Lower leg skin (tissue), 4 donors: ENCODE measurements at regions not wholly inside any gene's neighbourhood (a gene's known extent, or its start where the extent isn't known, plus 50 kb on each side); places are given as distances from the start of the nearest gene placed in this dataset.
A peak's percentile ranks its signal among the peaks of the same experiment; 100 is the strongest.

Source experiments
- DNase-seq, 2 donors: peaks; one replicate each; pipeline ENCODE4 v3.0.0-alpha.2; 2019; ENCODE audit warnings: low spot score in 2 of 2
- H3K4me3 ChIP-seq: fragments of 200-600 bp; sonication (generic); 2 replicates; pipeline ENCODE4 v1.5.1; 2017; ENCODE audit warnings: mild to moderate bottlenecking, low read depth; ENCODE audit not compliant: poor library complexity, severe bottlenecking
- POLR2A ChIP-seq, 2 donors: fragments of 450-650 bp; IDR thresholded peaks; one replicate each; pipeline ENCODE4 v1.6.1; 2016 to 2017; ENCODE audit warnings: antibody characterized with exemption in 2 of 2, mild to moderate bottlenecking in 1 of 2, moderate library complexity in 1 of 2
- WGBS, 2 donors: methylation state at CpG; one replicate each; pipeline ENCODE4 v1.1.5; 2018; 5-methylcytosine and 5-hydroxymethylcytosine counted together
- intact Hi-C: fragments of 100-400 bp; cut with DNase I; formaldehyde crosslinking; loops from one replicate; pipeline ENCODE4 v1.15.0; 2023; ENCODE audit warnings: low total_unique reads
- TF ChIP-seq, protein P1 (sequence below), 3 donors: fragments of 450-650 bp; IDR thresholded peaks; one replicate each; pipeline ENCODE4 v1.5.1; 2016; ENCODE audit warnings: antibody characterized with exemption in 3 of 3, mild to moderate bottlenecking in 3 of 3, moderate library complexity in 2 of 3

DNA sequence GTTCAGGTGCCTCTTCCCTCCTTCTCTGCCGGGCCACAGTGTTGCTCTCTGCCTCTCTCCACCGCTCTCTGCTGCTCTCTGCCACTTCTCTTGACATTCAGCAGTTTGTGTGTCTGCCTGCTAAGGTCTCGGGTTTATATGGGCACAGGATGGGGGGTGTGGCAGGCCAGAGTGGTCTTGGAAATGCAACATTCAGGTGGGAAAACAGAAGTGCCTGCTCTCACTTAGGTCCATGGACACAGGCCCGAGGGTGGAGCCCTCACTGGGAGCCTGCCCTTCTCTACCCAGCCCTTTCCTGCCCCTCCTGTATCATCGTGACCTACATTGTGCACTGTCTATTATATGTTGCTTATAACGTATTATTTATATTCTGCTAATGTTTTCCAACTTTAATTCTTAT lies 120.8 kb upstream of the TMEM18 start:
- H3K4me3 ChIP-seq, result no peak overlapping the region
- 70 to 75% methylated on average over 6 of the region's 6 CpGs for WGBS, 2 donors
- DNase-seq, result peak in 1 of 2 donors; percentile 3
- intact Hi-C loops, result no loop called here
- TF ChIP-seq, protein P1, sequence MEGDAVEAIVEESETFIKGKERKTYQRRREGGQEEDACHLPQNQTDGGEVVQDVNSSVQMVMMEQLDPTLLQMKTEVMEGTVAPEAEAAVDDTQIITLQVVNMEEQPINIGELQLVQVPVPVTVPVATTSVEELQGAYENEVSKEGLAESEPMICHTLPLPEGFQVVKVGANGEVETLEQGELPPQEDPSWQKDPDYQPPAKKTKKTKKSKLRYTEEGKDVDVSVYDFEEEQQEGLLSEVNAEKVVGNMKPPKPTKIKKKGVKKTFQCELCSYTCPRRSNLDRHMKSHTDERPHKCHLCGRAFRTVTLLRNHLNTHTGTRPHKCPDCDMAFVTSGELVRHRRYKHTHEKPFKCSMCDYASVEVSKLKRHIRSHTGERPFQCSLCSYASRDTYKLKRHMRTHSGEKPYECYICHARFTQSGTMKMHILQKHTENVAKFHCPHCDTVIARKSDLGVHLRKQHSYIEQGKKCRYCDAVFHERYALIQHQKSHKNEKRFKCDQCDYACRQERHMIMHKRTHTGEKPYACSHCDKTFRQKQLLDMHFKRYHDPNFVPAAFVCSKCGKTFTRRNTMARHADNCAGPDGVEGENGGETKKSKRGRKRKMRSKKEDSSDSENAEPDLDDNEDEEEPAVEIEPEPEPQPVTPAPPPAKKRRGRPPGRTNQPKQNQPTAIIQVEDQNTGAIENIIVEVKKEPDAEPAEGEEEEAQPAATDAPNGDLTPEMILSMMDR (IDR thresholded peaks at IDR 0.05), result no peak
- no peak for TF ChIP-seq POLR2A (IDR thresholded peaks at IDR 0.05)

DNA sequence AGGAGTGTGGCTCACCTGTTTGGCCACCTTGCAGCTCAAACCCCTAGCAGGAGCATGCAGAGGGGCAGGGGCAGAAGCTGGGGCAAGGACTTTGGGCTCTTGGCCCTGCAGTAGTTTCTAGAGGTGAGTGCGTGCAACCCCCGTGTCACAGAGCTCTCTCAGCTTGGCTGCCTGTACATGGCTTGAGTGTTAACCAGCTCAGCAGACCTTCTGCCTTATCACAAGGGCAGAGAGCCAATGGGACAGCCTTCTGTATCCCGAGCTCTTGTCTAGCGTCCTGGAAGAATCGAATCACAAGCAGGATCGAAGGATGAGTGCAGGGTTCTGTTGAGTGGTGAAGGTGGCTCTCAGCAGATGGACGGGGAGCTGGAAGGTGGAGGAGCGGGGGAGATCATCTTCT lies 120.3 kb upstream of the TMEM18 start:
- H3K4me3 ChIP-seq, result no peak overlapping the region
- DNase-seq, result peak in 1 of 2 donors; percentile 2
- WGBS, 2 donors, result 89 to 90% methylated on average over 8 of the region's 8 CpGs
- no peak for TF ChIP-seq POLR2A (IDR thresholded peaks at IDR 0.05)
- TF ChIP-seq, protein P1 (IDR thresholded peaks at IDR 0.05), result no peak
- intact Hi-C loops, result no loop called here

DNA sequence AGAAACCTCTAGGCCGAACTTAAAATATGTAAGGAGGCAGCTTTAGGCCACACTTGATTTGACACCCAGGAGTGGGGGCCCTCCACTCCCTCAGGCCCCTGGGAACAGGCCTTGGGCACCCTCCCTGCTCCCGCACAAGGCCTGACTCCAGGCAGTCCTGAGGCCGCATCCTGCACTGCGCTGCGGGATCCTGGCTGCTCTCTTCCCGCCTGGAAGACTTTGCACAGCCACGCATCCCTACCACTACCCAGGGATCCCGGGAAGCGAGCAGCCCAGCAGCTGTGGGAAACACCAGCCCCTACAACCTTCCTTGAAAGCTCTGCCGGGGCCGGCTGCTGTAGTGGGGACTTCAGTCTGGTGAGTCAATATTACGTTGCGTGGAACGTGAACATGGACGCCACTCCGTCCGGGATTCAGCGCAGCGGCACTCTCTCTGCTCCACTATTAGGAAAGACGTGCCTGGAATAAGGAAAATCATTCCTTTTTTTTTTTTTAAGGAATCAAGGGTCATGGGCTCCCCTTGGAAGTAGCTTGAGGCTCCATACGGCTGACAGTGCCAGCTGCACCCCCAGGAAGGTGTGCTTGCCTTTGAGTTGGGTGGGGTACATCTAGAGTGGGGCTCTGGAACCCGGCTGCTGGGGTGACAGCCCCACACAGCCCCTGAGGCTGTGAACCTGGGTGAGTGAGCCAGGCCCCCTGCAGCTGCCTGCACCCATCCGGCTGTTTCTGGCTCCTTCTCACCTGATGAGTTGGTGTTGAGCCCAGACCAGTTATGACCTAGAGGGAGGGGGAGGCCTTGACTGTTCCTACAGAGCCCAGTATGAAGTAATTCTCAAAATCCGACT lies 119.2 kb upstream of the TMEM18 start:
- intact Hi-C loops, result no loop called here
- H3K4me3 ChIP-seq, result no peak overlapping the region
- peak in 1 of 2 donors; percentile 9 for DNase-seq
- WGBS, 2 donors, result 86 to 89% methylated on average over 24 of the region's 24 CpGs
- no peak for TF ChIP-seq POLR2A (IDR thresholded peaks at IDR 0.05)
- TF ChIP-seq, protein P1 (IDR thresholded peaks at IDR 0.05), result no peak

DNA sequence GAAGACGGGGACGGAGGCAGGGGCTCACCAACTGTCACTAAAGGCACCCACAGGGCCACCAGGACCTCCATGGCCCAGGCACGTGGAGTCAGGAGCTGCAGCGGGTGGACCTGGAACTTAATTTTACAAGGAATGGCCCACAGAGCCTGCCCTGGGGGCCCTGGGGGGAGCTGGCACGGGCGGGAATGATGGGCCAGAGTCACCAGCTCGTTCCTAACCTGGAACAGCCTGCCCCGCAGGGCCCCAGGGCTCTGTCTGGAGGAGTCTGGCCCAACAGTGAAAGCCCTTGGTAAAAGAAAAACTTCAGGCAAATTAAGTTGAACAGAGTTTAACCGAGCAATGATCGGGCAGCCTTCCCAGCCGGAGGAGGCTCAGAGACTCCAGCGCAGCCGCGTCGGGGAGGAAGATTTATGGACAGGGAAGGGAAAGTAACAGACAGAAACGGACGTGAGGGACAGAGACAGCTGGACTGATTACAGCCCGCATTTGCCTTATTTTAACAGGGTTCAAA lies 118.4 kb upstream of the TMEM18 start:
- WGBS, 2 donors, result 63 to 80% methylated on average over 16 of the region's 18 CpGs
- intact Hi-C loops, result no loop called here
- DNase-seq, result peak; percentile 7 to 67
- TF ChIP-seq POLR2A (IDR thresholded peaks at IDR 0.05), result no peak
- TF ChIP-seq, protein P1 (IDR thresholded peaks at IDR 0.05), result no peak
- no peak overlapping the region for H3K4me3 ChIP-seq

DNA sequence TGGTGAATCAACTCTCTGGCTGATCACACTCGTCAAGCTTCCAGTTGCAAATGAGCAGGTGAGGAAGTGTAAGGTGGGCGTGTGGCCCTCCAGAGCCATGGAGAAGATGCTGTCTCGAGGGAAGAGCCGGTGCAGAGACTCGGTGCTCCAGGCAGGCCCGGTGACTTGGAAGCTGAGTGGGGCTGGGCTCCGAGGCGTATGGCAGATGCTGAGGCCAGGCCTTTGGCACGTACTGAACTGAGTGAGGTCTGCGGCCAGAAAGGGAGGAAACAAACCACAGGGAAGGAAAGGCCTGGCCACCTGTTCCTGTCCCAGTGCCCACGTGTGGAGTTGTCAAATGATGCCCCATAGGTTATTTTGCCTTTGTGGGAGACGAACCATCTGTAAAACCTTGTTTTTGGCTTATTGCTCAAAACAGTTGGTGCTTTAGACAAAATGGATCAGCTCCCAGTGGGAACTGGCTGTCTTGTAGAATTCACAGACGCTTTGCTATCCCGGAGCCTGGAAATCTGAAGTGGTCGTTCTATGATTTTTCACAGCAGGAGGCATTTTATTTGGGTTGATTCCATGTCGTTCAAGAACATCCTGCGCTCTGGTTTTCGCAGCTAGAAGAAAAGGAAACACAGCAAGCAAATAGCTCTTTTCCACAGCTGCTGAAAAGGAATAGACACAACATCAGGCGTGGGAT lies 117.5 kb upstream of the TMEM18 start:
- no peak overlapping the region for H3K4me3 ChIP-seq
- peak in 1 of 2 donors; percentile 79 for DNase-seq
- no peak for TF ChIP-seq POLR2A (IDR thresholded peaks at IDR 0.05)
- TF ChIP-seq, protein P1 (IDR thresholded peaks at IDR 0.05), result no peak
- WGBS, 2 donors, result 53 to 54% methylated on average over 19 of the region's 19 CpGs
- intact Hi-C loops, result no loop called here
